HCEC 1CT (cell line): ENCODE measurements at regions not wholly inside any gene's neighbourhood (a gene's known extent, or its start where the extent isn't known, plus 50 kb on each side); places are given as distances from the start of the nearest gene placed in this dataset.
A peak's percentile ranks its signal among the peaks of the same experiment; 100 is the strongest.
"Not testable (repeated sequence)": the region's sequence is repeated elsewhere in the genome, so short reads cannot be mapped to it uniquely, and the experiment has no call there.

Experiments
- DNase-seq: peaks from one replicate; pipeline ENCODE4 v3.0.0-alpha.2; 2017

DNA sequence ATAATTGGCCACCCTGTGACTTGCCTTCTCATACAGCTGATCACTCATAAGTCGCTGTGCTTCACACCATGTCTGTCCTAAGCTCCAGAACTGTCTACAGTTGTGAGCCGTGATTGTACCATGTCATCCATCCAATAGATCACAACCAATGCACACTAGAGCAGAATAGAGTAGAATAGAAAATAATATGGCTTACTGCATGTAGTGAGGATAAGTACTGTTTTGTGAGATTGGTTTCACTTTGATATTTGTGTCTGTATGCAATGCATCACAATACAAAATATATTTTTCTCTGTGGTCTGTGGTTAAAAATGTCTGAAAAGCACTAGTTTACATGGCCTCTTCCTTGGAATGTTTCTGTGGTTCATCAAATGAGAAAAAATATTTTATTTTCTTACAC lies 237.6 kb upstream of the PRKD1 start:
- DNase-seq: no peak

DNA sequence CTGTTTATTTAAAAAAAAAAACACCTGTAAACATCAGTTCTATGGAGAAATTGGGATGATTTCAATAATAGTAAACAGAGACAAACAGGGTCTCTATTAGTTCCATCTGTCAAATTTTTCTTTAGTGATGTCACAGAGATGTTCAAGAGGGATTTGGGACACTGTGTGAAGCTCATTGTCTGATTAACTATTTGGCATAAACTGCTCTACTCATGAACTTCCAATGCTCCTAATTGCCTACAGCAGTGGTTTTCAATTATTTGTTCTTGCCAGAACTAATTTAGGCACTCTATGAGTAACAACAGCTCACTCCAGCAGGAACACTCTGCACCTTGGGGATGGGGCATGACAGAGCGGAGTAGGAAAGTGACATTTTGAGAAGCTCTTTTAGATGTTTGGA lies 250.1 kb upstream of the PRKD1 start:
- DNase-seq: no peak

DNA sequence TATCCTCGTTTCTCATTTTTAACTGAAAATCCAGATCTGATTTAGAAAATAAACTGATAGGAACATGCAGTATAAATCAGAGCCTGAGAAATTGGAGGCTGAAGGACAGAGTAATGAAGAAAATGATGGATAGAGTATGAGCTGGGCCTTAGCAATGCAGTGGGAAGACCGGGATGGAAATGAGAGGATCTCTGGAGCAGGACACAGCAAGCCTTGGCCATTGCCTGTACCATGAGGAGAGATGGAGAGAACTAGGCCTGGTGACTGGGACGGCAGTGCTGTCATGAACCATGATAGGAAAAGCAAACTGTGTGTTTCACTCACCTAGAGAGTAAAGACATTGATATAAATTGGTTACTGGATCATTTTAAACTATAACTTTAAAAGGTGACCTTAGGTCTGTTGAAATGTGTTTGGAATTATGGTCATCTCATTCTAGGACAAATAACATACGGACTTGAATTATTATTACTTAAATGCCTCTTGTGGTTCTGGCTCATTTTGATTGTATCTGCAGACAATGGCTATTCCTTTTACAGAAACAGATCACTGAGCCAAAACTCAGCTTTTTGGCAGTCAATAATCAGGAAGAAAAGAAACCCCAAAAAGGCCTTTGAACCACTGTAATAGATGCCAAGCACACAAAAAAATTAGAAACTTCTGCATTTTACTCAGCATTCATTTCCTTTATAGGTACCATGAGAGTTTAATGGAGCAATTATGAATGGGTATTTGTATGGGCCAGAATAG lies 251.9 kb upstream of the PRKD1 start:
- no peak for DNase-seq

DNA sequence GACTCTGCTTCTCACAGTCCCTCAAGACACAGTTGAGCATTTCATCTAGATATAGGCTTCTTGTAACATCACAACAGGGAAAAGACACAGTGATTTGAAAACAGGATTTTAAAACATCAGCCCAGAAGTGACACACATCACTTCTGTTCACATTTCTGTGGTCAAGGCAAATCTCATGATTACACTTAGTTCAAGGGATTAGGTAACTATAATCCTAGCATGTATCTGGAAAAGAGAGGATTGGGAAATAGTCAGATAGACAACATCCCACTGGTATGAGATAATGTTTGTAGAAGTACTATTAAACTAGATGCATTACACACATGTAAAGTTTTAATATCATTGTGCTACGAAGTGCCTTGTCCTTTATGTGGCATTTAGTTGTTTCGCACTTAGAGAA lies 252.6 kb upstream of the PRKD1 start:
- DNase-seq: peak; percentile 72

DNA sequence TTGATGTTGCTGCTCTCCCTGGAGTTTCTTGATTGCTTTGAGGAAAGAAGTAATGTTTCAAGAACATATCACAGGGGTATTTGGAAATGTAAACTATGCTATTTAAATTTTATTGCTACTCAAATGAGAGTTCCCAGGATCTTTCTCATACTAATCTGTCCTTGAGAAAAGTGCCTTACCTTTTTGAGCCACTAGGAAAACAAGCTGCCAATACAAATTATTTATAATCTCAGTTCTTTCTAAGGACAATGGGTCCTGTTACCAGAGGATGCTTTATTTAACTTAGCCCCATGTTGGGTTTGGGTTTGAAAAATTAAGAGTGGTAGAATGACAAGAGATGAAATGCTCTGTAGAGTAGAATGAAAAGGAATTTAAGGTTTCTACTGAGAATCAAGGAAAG lies 258.2 kb upstream of the PRKD1 start:
- no peak for DNase-seq

DNA sequence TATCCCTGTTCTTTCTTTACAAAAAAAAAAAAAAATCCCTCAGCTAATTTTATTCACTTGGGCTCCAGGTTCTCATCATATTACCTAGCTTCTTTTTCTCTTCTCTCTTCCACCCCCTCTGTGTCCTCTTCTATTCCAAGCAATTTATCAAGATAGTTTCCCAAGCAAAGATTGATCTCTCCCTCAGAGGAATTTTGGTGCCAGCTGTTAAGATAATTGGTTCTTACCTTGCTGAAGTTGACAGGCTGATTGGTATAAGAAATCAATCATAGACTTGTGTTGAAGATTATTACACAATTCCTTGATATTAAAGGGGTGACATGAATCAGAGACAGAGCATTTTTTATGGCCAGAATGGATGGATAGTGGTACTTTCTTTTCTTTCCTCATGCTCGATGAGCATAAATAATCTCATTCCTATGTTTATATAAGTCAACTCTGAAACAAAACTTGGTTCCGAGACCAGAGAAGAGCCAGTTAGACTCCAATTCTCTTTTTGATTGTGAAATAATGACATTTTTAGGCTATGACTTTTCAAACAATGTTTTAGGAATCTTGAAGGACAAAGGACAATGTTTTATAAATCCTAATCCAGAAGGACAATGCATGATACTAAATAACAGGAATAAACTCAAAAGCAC lies 264.1 kb upstream of the PRKD1 start:
- peak; percentile 44 for DNase-seq

DNA sequence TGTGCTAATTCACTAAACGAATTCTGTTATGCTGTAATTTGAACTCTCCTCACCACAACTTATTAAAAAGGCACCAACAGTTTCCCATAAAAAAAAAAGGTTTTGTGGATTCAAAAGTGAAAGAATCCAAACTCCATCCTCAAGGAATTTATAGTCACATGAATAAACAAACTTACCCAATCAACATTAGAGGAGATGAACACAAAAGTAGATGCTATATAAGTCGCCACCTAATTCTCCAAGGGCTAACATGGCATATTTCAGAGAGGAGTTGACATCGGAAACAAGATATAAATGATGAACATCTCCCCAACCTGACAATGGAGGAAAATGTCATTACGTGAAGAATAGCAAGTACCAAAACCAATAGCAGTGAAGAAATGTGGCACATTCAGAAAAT lies 265.5 kb upstream of the PRKD1 start:
- DNase-seq: no peak

DNA sequence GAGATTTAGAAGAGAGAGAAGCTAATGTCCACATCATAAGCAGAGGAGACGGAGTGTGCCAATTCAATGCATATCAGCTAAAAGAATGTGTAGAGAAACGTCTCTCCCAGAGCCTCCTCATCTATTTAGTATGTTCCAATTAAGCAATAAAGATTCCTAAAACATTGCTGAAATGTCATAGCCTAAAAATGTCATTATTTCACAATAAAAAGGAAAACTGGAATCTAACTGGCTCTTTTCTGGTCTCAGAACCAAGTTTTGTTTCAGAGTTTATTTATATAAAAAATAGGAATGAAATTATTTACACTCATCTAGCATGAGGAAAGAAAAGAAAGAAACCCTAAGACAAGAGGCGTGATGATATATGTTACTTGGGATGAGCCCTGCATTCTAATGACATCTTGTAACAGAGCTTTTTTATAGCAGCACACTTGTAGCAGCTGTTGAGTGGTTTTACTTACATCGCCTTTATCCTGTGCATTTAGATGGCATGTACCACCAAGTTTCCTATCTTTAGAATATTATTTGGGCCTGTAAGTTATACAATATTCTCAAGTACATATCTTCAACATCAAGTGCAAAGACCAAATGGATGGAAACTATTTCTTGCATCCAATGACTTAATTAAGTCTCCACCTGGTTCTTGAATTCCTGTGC lies 266.3 kb upstream of the PRKD1 start:
- DNase-seq: peak; percentile 99

DNA sequence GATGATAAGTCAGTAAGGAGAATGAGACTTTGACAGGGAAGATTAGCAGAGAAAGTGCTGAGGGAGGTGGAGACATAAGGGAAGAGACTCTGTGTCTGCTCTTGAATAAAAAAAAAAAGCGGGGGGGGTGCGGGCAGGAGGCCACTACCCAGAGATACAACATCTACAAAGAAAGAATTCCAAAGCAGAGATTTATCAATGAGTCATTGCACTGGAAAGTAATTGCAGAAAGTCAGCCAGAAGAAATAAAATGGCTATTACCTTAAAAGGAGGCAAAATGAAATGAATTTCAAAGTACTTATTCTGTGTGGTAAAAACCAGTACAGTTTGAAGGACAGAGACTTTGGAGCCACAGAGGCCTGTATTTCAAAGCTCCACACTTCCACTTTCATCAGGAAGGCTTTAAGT lies 267.1 kb upstream of the PRKD1 start:
- peak; percentile 97 for DNase-seq

DNA sequence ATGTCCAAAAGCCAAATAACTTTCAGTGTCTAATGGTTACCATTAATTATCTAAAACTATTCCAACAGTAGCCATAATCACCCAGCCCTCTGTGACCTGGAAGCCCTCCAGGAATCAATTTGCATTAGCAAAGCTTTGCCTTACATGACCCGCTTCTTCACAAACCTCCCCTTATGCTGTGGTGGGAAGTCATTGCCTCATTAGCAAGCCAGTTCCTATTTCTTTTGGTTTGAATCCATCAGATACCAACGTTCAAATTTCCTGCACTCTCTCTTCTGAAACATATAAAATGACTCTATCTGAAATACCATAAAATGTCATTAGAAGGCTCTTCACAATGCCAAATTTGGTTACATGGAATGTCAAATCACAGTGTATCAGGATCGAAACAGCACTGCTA lies 268.3 kb upstream of the PRKD1 start:
- DNase-seq: peak; percentile 26

DNA sequence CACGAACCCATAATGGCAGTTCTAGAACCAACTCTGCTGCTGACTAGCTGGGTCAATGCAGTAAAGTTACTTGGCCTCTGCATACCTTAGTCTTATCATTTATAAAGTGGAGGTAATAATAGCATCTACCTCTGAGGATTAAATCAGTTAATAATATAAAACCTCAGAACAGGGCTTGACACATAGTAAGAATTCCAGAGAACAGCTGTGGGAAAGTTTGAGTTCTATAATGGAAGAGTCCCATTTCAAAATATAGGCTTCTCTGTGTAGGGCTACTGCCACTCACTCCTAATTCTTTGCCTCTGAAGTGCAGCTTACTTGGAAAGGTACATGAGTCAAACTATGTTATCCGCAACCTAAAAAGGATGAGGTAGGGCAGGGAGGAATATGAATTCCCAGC lies 269.2 kb upstream of the PRKD1 start:
- DNase-seq: no peak

DNA sequence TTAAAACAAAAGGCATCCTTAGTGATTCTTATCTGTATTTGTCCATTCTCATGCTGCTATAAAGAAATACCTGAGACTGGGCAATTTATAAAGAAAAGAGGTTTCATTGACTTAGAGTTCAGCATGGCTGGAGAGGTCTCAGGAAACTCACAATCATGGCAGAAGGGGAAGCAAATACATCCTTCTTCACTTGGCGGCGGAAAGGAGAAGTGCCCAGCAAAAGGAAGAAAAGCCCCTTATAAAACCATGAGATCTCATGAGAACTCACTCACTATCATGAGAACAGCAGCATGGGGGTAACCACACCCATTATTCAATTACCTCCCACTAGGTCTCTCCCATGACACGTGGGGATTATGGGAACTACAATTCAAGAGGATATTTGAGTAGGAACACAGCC lies 271.1 kb upstream of the PRKD1 start:
- not testable (repeated sequence) for DNase-seq

DNA sequence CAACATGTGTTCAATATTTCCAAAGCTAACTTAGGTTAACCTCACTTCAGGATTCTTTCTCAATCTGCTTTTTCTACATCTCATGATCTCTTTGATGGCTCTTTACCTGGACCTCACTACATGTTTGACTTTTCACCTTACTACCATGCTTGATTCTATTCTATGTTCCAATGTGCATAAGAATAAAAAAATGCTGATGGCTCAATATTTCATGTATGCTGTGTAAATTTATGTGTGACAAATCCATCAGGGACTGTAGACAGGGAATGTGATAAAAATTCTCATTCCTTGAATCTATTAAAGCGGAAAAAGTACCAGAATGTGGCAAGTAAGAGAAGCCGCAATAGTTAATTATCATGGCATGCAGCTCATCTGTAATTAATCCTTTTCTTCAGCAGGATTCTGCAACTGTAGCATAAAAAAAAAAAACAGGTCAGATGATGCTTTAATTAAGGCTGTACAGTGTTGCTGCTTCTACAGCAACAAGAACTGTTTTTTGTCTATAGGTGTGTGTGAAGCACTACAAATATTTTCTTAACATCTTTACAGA lies 276.9 kb upstream of the PRKD1 start:
- no peak for DNase-seq

DNA sequence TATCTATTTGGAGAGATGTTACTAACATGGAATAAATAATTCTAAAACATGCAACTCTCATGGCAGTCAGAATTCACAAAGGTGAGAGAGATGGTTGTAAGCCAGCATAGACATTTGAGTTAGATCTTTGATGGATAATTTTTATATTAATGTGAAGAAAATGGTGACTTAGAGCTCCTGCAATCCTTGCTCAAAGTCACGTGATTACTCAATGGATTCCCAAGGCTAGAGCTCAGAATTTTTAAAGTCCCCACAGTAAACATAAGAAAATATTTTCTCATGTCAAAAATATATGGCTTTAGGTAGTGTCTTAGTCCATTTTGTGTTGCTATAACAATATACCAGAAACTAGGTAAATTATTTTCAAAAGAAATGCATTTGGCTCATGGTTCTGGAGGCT lies 281.5 kb upstream of the PRKD1 start:
- DNase-seq: no peak

DNA sequence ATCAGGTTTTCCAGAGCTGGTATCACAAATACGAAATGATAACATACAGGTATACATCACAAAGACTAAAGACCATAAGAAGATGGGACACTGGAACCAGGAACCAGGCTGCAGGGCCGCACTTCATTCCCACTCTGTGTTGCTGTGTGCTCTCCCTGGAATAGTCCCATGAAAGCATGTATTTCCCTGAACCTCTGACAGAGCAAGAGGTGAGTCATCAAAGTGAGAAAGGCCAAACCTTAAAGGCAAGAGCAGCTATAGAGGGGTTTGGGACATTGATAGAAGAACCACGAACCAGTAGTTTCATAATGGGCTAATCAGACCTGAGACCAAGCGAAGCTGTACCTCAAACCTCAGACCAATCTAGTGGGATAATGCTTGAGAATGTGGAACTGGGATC lies 283.0 kb upstream of the PRKD1 start:
- peak; percentile 64 for DNase-seq

DNA sequence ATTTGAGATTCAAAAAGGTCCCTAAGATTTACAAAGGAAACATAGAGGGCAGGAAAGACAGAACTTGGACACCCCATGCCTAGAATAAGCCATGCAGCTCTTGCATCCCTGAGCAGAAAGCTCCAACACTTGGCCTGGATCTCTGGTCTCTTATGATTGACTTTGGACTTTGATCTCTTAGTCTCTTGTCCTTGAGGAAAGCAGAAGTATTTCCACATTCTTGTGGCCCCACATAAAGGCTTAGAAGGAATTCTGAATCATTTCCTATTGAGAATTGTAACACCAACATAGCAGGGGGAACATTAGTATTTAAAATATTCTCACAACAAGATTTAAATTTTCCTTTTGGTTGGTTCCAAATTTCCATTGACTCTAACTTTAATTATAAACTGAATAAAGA lies 283.7 kb upstream of the PRKD1 start:
- peak; percentile 81 for DNase-seq

DNA sequence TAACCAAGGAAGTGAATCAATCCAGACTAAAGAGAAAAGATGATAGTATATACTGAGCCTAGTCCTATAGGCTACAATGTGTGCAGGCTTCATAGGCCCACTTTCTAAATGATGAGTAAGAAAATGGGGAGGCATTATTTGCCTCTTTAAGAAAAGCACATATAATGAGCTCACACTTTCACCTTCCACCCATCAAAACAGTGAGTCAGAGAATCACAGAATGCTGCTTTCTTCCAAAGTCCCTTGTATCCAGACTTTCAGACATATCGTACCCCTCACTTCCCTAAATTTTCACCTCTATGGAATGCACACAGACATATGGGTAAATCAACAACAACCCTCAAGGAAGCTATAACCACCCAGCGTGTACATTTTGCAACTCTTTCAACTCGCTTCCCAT lies 286.4 kb upstream of the PRKD1 start:
- DNase-seq: peak; percentile 71

DNA sequence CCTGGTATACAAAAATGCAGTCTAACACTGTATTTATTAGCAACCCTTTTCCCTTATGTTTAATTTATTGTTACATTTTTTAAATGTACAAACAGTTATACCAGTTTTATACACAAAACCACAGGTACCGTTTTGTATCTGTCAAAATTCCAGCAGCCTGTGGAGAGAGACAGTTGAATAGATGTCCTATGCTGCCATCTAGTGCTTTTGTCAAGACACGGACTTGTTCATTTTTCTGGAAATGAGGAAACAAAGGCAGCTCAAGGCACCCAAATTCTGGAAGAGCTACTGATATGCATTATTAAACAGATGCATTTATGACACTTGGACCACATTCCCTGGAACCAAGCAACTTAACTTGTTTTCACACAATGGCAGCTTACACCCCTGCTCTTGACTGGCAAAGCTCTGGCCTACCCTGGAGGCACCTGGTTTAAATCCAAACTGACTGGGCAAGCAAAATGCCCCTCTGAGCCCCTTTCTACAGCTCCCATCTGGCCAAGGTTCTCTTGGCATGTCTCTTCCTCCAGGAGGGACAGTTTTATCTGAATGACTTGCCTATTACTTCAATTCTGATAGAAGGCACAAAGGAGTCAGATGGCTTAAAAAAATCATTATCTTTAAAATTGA lies 286.9 kb upstream of the PRKD1 start:
- DNase-seq: peak; percentile 78

DNA sequence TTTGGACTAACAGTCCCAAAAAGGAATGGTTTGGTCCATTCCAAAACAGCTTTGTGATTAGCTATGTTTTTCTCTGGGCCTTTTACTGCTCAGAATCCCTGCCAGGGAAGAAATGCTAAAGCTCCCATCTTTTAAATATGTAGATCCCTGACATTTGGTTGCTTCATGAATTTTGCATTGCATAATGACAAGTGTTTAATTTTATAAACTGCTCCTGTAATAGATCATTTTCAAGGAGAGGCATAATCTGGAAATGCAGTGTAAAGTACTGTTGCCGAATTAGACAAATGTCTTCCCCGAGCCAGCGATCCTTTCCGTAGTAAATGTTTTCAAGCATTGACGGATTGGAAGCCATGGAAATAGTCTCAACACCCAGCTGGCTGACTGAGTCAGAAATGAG lies 291.3 kb upstream of the PRKD1 start:
- no peak for DNase-seq

DNA sequence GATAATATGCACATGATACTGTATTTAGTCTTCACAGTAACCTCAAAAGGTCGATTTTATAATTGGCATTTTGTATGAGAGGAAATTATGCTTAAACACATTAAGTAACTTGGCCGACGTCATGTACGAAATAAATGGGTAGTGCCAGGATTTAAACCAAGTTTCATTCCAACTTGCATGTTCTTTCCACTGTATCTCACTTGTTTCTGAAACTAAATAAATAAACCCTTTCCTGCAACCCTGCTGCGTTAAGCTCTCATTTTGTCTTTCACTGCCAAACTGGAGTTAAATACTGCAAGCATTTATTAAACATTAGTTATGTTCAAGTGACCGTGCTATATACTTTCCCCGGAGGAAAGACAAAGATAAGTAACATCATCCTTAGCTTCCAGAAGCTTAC lies 293.9 kb upstream of the PRKD1 start:
- no peak for DNase-seq

DNA sequence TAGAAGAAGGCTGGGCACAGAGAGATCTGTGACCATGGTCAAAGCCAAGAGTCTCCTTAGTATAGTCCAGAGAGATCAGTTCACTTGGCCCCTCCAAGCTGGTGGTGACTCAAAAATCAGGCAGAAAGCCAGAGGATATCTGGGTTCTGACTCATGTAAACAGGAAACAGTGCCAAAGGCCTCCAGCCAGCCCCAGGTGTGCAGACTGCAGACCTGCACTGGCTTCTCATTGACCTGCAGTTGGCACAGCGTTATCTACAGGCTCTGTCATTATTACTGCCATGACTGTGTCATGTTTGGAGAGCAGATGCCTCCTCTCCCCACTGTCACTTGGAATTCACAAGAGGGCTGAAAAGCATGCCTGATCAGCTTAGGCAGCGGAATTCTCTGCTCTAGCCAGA lies 295.7 kb upstream of the PRKD1 start:
- DNase-seq: peak; percentile 92

DNA sequence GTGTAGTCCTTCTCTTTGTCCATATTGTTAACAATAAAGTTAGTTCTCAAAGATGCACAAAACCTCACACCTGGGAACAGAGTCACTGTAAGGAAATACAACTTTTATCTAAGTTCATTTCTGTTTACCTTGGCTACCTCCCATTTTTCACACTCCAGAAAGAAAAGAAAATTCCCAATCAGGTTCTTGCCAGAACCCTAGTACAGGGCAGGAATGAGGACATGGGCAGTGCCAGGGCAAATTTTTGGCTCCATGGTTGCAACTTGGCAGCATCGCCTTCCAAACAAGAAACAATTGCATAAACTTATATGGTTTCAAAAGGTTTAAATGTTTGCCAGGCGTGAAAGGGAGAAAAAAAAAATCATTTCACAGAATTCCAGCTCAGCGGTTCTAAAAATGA lies 296.3 kb upstream of the PRKD1 start:
- no peak for DNase-seq

DNA sequence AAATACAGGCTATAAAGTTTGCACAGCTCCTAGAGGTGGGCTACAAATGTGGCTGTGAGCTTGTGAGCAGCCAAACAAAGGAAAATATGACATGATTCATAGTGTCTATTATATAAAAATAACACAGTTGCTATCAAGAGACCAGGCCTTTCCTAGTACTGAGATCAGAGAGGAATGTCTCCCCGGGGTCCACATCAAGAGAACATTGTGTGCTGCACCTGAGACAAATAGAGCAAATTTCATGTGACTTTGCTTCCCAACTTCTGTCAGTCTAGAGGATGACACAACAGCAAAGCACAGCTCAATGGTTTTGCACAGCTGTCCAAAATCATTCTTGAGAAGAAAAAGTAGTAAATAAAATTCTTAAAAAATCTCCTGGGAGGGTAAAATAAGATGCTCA lies 297.5 kb upstream of the PRKD1 start:
- DNase-seq: no peak

DNA sequence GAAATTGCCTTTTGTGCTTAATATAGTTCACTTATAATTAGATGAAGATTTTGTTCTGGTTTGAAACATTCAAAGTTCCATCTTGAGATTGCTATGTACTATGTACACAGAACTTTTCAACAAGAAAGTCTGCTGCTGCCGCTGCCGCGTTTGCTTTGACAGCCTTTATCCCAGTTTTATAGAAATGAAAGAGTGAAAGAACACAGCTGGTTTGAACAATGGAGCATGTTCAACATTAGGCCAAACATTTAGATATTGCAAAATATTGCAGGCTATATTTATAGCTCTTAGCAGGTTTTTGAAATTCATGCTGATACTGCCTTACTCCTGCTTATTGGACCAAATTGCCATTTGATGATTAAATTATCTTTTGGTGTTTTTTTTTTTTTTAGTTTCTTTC lies 299.8 kb upstream of the PRKD1 start:
- DNase-seq: peak; percentile 62
